Astrocyte (in vitro differentiated cells and primary cell): ENCODE measurements at regions not wholly inside any gene's neighbourhood (a gene's known extent, or its start where the extent isn't known, plus 50 kb on each side); places are given as distances from the start of the nearest gene placed in this dataset.
"Not testable (repeated sequence)": the region's sequence is repeated elsewhere in the genome, so short reads cannot be mapped to it uniquely, and the experiment has no call there.

ENCODE experiments used
- DNase-seq: peaks from one replicate; pipeline ENCODE4 v3.0.0-alpha.2; 2010; ENCODE audit warnings: low read depth
- FAIRE-seq: peaks from 2 replicates; lab custom pipeline; 2011; peaks lifted over from hg19 to GRCh38; lab: Jason Lieb, UNC
- H2AFZ ChIP-seq: 2 replicates; pipeline ENCODE4 v1.6.0; 2012; ENCODE audit warnings: low read depth, low read length, inconsistent platforms
- H3K27ac ChIP-seq: 2 replicates; pipeline ENCODE4 v1.5.1; 2011; ENCODE audit warnings: low read depth, low read length, inconsistent platforms
- H3K27me3 ChIP-seq: 2 replicates; pipeline ENCODE4 v1.6.0; 2011; ENCODE audit warnings: low read length, inconsistent platforms; ENCODE audit not compliant: insufficient read depth
- H3K36me3 ChIP-seq: 2 replicates; pipeline ENCODE4 v1.5.1; 2011; ENCODE audit warnings: low read length, inconsistent platforms; ENCODE audit not compliant: insufficient read depth
- H3K4me1 ChIP-seq: 2 replicates; pipeline ENCODE4 v1.5.1; 2011; ENCODE audit warnings: low read length, inconsistent platforms; ENCODE audit not compliant: insufficient read depth
- H3K4me2 ChIP-seq: 2 replicates; pipeline ENCODE4 v1.6.0; 2012; ENCODE audit warnings: low read length, inconsistent platforms
- H3K4me3 ChIP-seq: 2 replicates; pipeline ENCODE4 v1.5.1; 2011; ENCODE audit warnings: low read depth, mild to moderate bottlenecking, low read length, inconsistent platforms; ENCODE audit not compliant: insufficient read depth
- H3K79me2 ChIP-seq: 2 replicates; pipeline ENCODE4 v1.6.0; 2012; ENCODE audit warnings: mild to moderate bottlenecking, low read length, inconsistent platforms; ENCODE audit not compliant: insufficient read depth
- H3K9ac ChIP-seq: 2 replicates; pipeline ENCODE4 v1.6.0; 2012; ENCODE audit warnings: mild to moderate bottlenecking, low read length, inconsistent platforms
- H3K9me3 ChIP-seq: 2 replicates; pipeline ENCODE4 v1.5.1; 2012; ENCODE audit warnings: low read depth, mild to moderate bottlenecking, low read length, inconsistent platforms; ENCODE audit not compliant: insufficient read depth
- H4K20me1 ChIP-seq: 2 replicates; pipeline ENCODE4 v1.6.0; 2012; ENCODE audit warnings: low read length, inconsistent platforms; ENCODE audit not compliant: insufficient read depth
- H3K27ac Mint-ChIP-seq: one replicate; pipeline ENCODE4 v1.8.0; 2021; ENCODE audit warnings: mild to moderate bottlenecking, mixed read lengths; ENCODE audit not compliant: unreplicated experiment
- H3K27me3 Mint-ChIP-seq: one replicate; pipeline ENCODE4 v1.8.0; 2021; ENCODE audit warnings: low read depth, mixed read lengths; ENCODE audit not compliant: unreplicated experiment
- H3K36me3 Mint-ChIP-seq: one replicate; pipeline ENCODE4 v1.8.0; 2021; ENCODE audit warnings: low read depth, mixed read lengths; ENCODE audit not compliant: unreplicated experiment
- H3K4me1 Mint-ChIP-seq: one replicate; pipeline ENCODE4 v1.8.0; 2021; ENCODE audit warnings: low read depth, mixed read lengths; ENCODE audit not compliant: unreplicated experiment
- H3K4me3 Mint-ChIP-seq: one replicate; pipeline ENCODE4 v1.8.0; 2021; ENCODE audit warnings: mild to moderate bottlenecking, moderate library complexity, mixed read lengths; ENCODE audit not compliant: unreplicated experiment
- H3K9me3 Mint-ChIP-seq: one replicate; pipeline ENCODE4 v1.8.0; 2021; ENCODE audit warnings: mild to moderate bottlenecking, mixed read lengths; ENCODE audit not compliant: unreplicated experiment
- EZH2 ChIP-seq: IDR thresholded peaks from 2 replicates; pipeline ENCODE4 v1.6.1; 2012; ENCODE audit warnings: mild to moderate bottlenecking, low read length, inconsistent platforms; ENCODE audit not compliant: insufficient read depth
- TF ChIP-seq, protein P1 (sequence below): IDR thresholded peaks from 2 replicates; pipeline ENCODE4 v1.5.1; 2011; ENCODE audit warnings: low read depth, mild to moderate bottlenecking, inconsistent platforms, low read length, moderate library complexity; ENCODE audit not compliant: insufficient read depth

DNA sequence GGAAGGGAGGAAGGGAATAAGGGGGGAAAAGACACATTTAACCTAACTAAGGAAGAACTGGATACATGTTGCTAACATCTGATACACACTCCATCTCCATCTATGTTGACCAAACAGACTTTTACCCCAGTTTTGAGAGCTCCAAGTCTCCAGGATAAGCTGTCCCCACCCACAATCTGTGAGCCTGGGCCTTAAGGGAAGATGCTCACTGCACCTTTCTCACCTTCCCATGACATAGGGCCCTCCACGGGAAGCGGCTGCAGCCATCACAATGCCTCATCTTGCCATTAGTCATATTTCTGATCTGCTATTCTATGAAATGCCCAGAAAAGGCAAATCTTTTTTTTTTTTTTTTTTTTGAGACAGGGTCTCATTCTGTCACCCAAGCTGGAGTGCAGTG, 126.6 kb upstream of the SALL4 start:
- no peak overlapping the region for H3K27ac Mint-ChIP-seq
- no peak overlapping the region for H3K4me3 Mint-ChIP-seq
- FAIRE-seq (no peak), DNase-seq (no peak)
- H3K4me3 ChIP-seq, result no peak overlapping the region
- no peaks in the 10 kb centered on the region for H3K36me3 Mint-ChIP-seq
- H3K4me2 ChIP-seq, result no peak overlapping the region
- H3K9ac ChIP-seq, result no peak overlapping the region
- no peaks in the 10 kb centered on the region for H3K27me3 ChIP-seq
- H3K9me3 ChIP-seq, result peaks cover 6% of the 10 kb centered on the region
- no peaks in the 10 kb centered on the region for H4K20me1 ChIP-seq
- TF ChIP-seq, protein P1, sequence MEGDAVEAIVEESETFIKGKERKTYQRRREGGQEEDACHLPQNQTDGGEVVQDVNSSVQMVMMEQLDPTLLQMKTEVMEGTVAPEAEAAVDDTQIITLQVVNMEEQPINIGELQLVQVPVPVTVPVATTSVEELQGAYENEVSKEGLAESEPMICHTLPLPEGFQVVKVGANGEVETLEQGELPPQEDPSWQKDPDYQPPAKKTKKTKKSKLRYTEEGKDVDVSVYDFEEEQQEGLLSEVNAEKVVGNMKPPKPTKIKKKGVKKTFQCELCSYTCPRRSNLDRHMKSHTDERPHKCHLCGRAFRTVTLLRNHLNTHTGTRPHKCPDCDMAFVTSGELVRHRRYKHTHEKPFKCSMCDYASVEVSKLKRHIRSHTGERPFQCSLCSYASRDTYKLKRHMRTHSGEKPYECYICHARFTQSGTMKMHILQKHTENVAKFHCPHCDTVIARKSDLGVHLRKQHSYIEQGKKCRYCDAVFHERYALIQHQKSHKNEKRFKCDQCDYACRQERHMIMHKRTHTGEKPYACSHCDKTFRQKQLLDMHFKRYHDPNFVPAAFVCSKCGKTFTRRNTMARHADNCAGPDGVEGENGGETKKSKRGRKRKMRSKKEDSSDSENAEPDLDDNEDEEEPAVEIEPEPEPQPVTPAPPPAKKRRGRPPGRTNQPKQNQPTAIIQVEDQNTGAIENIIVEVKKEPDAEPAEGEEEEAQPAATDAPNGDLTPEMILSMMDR, result no peak
- no peak for TF ChIP-seq EZH2
- no peaks in the 10 kb centered on the region for H3K79me2 ChIP-seq
- peaks cover 10% of the 10 kb centered on the region for H3K4me1 Mint-ChIP-seq
- no peaks in the 10 kb centered on the region for H3K36me3 ChIP-seq
- no peak overlapping the region for H3K27ac ChIP-seq
- no peaks in the 10 kb centered on the region for H3K9me3 Mint-ChIP-seq
- H2AFZ ChIP-seq, result no peak overlapping the region
- no peaks in the 10 kb centered on the region for H3K27me3 Mint-ChIP-seq
- H3K4me1 ChIP-seq, result peaks cover 3% of the 10 kb centered on the region

DNA sequence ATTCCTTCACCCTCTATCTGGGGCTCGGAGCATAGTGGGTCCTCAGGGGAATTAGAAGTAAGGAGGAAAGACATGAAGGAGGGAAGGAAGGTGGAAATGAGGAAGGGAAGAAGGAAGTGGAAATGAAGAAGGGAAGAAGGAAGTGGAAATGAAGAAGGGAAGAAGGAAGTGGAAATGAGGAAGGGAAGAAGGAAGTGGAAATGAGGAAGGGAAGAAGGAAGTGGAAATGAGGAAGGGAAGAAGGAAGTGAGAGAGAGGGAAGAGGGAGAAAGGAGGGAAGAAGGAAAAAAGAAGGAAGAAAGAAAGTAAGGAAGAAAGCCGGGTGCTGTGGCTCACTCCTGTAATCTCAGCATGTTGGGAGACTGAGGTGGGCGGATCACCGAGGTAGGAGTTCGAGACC, 125.6 kb upstream of the SALL4 start:
- H3K27ac Mint-ChIP-seq, H3K9me3 ChIP-seq, H3K4me1 ChIP-seq, H3K4me3 ChIP-seq, FAIRE-seq, H3K27me3 Mint-ChIP-seq, H3K9me3 Mint-ChIP-seq, H3K4me3 Mint-ChIP-seq, H4K20me1 ChIP-seq, H3K36me3 Mint-ChIP-seq, H2AFZ ChIP-seq, H3K27ac ChIP-seq, H3K36me3 ChIP-seq, H3K79me2 ChIP-seq, H3K9ac ChIP-seq, DNase-seq, H3K27me3 ChIP-seq, H3K4me2 ChIP-seq: not testable (repeated sequence)
- peaks cover 10% of the 10 kb centered on the region for H3K4me1 Mint-ChIP-seq

DNA sequence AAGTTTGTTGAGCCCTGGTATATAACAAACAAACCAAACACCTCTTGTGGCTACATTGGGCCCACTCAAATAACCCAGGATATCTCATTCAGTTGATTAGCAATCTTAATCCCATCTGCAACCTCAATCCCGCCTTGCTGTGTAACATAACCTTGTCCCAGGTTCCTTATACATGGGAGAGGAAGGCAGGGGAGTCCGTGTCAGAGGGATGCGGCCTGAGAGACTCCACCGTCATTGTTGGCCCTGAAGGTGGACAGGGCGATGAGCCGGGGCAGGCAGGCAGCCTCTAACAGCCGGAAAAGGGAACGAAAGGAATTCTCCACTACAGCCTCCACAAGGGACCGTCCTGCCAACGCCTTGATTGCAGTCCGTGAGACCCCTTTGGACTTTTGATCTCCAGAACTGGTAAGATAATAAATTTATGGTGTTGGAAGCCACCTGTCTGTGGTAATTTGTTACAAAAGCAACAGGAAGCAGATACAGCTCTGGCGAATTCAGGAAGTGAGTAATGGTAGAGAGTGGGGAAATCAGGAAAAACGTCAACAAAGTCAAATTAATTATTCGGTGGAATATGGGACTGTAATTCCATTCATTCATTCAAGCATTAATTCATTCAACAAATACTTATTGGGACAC, 124.5 kb upstream of the SALL4 start:
- H3K9ac ChIP-seq, result no peak overlapping the region
- no peaks in the 10 kb centered on the region for H3K9me3 Mint-ChIP-seq
- DNase-seq (peak; percentile 30), FAIRE-seq (no peak)
- H3K27me3 ChIP-seq, result no peaks in the 10 kb centered on the region
- H4K20me1 ChIP-seq, result no peaks in the 10 kb centered on the region
- H3K36me3 Mint-ChIP-seq, result no peaks in the 10 kb centered on the region
- peaks cover 3% of the 10 kb centered on the region for H3K4me1 ChIP-seq
- no peaks in the 10 kb centered on the region for H3K27me3 Mint-ChIP-seq
- H3K36me3 ChIP-seq, result no peaks in the 10 kb centered on the region
- H3K4me3 ChIP-seq, result no peak overlapping the region
- peaks cover 10% of the 10 kb centered on the region for H3K4me1 Mint-ChIP-seq
- H3K9me3 ChIP-seq, result peaks cover 6% of the 10 kb centered on the region
- no peaks in the 10 kb centered on the region for H3K79me2 ChIP-seq
- no peak overlapping the region for H3K4me2 ChIP-seq
- H3K27ac Mint-ChIP-seq, result no peak overlapping the region
- H3K4me3 Mint-ChIP-seq, result no peak overlapping the region
- H2AFZ ChIP-seq, result no peak overlapping the region
- TF ChIP-seq EZH2, result no peak
- TF ChIP-seq, protein P1, result no peak
- no peak overlapping the region for H3K27ac ChIP-seq
